PC-9 (cell line): ENCODE measurements at regions not wholly inside any gene's neighbourhood (a gene's known extent, or its start where the extent isn't known, plus 50 kb on each side); places are given as distances from the start of the nearest gene placed in this dataset.
"Not testable (repeated sequence)": the region's sequence is repeated elsewhere in the genome, so short reads cannot be mapped to it uniquely, and the experiment has no call there.

Experiments used
- BruUV-seq: library from RNA; stranded (reverse); fragments of 400-500 nt; replicated peaks from 2 replicates; lab custom pipeline; 2021; lab: Mats Ljungman, UMichigan
- CTCF ChIA-PET: fragments of 300-600 bp; sonication (Branson Sonifier 250); formaldehyde crosslinking; loops from one replicate; lab custom pipeline; 2022; ENCODE audit warnings: antibody characterized with exemption; lab: Charles Lee
- POLR2A ChIA-PET: fragments of 300-600 bp; sonication (Branson Sonifier 250); formaldehyde crosslinking; loops from one replicate; lab custom pipeline; 2022; ENCODE audit warnings: antibody characterized with exemption; ENCODE audit not compliant: unreplicated experiment; lab: Charles Lee
- DNase-seq, 2 experiments: peaks; one replicate each; pipeline versions ENCODE4 v3.0.0 to v3.0.0-alpha.2; 2015 to 2022; ENCODE audit warnings: mixed read lengths in 1 of 2
- H2AFZ ChIP-seq: fragments of 200-600 bp; sonication (generic); 2 replicates; pipeline ENCODE4 v1.8.1; 2017; ENCODE audit warnings: antibody characterized with exemption
- H3F3A ChIP-seq: fragments of 200-600 bp; sonication (generic); 2 replicates; pipeline ENCODE4 v1.8.1; 2017; ENCODE audit warnings: antibody characterized with exemption, mild to moderate bottlenecking, low read depth; ENCODE audit not compliant: insufficient read depth
- H3K27ac ChIP-seq: fragments of 200-600 bp; sonication (generic); 2 replicates; pipeline ENCODE4 v1.6.1; 2016; ENCODE audit warnings: mixed run types
- H3K27me3 ChIP-seq: fragments of 200-600 bp; sonication (generic); 2 replicates; pipeline ENCODE4 v1.6.1; 2016; ENCODE audit warnings: low read depth, mixed run types; ENCODE audit not compliant: insufficient read depth
- H3K36me3 ChIP-seq: fragments of 200-600 bp; sonication (generic); 2 replicates; pipeline ENCODE4 v1.6.1; 2016; ENCODE audit warnings: low read depth, mixed run types
- H3K4me1 ChIP-seq: fragments of 200-600 bp; sonication (generic); replicated peaks from 2 replicates; pipeline ENCODE4 v1.6.1; 2016; ENCODE audit warnings: mixed run types; ENCODE audit not compliant: insufficient read depth
- H3K4me2 ChIP-seq: fragments of 200-600 bp; sonication (generic); 2 replicates; pipeline ENCODE4 v1.6.1; 2017; ENCODE audit warnings: mixed run types
- H3K4me3 ChIP-seq: fragments of 200-600 bp; sonication (generic); 2 replicates; pipeline ENCODE4 v1.6.1; 2016; ENCODE audit warnings: mixed run types
- H3K79me2 ChIP-seq: fragments of 200-600 bp; sonication (generic); 2 replicates; pipeline ENCODE4 v1.6.1; 2017; ENCODE audit warnings: low read depth, mixed run types
- H3K9me2 ChIP-seq: fragments of 200-600 bp; sonication (generic); 2 replicates; pipeline ENCODE4 v1.8.1; 2017; ENCODE audit warnings: mild to moderate bottlenecking; ENCODE audit not compliant: insufficient read depth
- H3K9me3 ChIP-seq: fragments of 200-600 bp; sonication (generic); 2 replicates; pipeline ENCODE4 v1.8.1; 2016; ENCODE audit warnings: low read depth; ENCODE audit not compliant: insufficient read depth
- H4K20me1 ChIP-seq: fragments of 200-600 bp; sonication (generic); 2 replicates; pipeline ENCODE4 v1.8.1; 2017; ENCODE audit not compliant: insufficient read depth
- CTCF ChIP-seq: fragments of 200-600 bp; sonication (generic); conservative IDR thresholded peaks from 2 replicates; pipeline ENCODE4 v1.6.1; 2017; ENCODE audit warnings: mixed run types, antibody characterized with exemption, mild to moderate bottlenecking, moderate library complexity
- EZH2 ChIP-seq: fragments of 200-600 bp; sonication (generic); IDR thresholded peaks from 2 replicates; pipeline ENCODE4 v1.8.0; 2017; ENCODE audit warnings: antibody characterized with exemption, low read depth
- intact Hi-C: fragments of 100-400 bp; cut with micrococcal nuclease; formaldehyde crosslinking; loops from one replicate; pipeline ENCODE4 v1.10.0; 2022; ENCODE audit not compliant: unreplicated experiment

- CTCF ChIA-PET = no interaction called here
- POLR2A ChIA-PET = no interaction called here
Observed at GRCh38 chr3:64438066-64438465, 212.8 kb upstream of the PRICKLE2 start.

GRCh38 chr3:64437131-64437530 lies 211.9 kb upstream of the PRICKLE2 start:
- H3K36me3 ChIP-seq = no peaks in the 10 kb centered on the region
- peaks cover 20% of the 10 kb centered on the region for H3K4me1 ChIP-seq
- H3K9me2 ChIP-seq = no peaks in the 10 kb centered on the region
- ChIA-PET CTCF (no interaction called here), POLR2A (no interaction called here)
- no peaks in the 10 kb centered on the region for H3K27me3 ChIP-seq
- H3K4me2 ChIP-seq = no peak overlapping the region
- H3K79me2 ChIP-seq = no peaks in the 10 kb centered on the region
- DNase-seq = no peak
- no peak overlapping the region for H3K4me3 ChIP-seq
- intact Hi-C loops = no loop called here
- no TSS peak for BruUV-seq
- H3K27ac ChIP-seq = no peak overlapping the region
- no peaks in the 10 kb centered on the region for H4K20me1 ChIP-seq
- no peaks in the 10 kb centered on the region for H3K9me3 ChIP-seq
- H2AFZ ChIP-seq = no peak overlapping the region
- peaks cover 19% of the 10 kb centered on the region; the same call in 1 of the 2 replicates for H3F3A ChIP-seq
- TF ChIP-seq EZH2 = no peak
- no peak for TF ChIP-seq CTCF

More at GRCh38 chr3:64438066-64438465, 212.8 kb upstream of the PRICKLE2 start:
- Histone ChIP-seq H3K9me2 (no peaks in the 10 kb centered on the region), H2AFZ (no peak overlapping the region), H3K9me3 (no peaks in the 10 kb centered on the region), H3F3A (peaks cover 19% of the 10 kb centered on the region; the same call in 1 of the 2 replicates), H3K36me3 (no peaks in the 10 kb centered on the region), H3K4me2 (no peak overlapping the region), H4K20me1 (no peaks in the 10 kb centered on the region), H3K27me3 (no peaks in the 10 kb centered on the region), H3K4me3 (no peak overlapping the region), H3K4me1 (peaks cover 20% of the 10 kb centered on the region), H3K79me2 (no peaks in the 10 kb centered on the region), H3K27ac (no peak overlapping the region)
- intact Hi-C loops = no loop called here
- DNase-seq = no peak
- BruUV-seq = no TSS peak
- TF ChIP-seq EZH2 (no peak), CTCF (no peak)

DNA sequence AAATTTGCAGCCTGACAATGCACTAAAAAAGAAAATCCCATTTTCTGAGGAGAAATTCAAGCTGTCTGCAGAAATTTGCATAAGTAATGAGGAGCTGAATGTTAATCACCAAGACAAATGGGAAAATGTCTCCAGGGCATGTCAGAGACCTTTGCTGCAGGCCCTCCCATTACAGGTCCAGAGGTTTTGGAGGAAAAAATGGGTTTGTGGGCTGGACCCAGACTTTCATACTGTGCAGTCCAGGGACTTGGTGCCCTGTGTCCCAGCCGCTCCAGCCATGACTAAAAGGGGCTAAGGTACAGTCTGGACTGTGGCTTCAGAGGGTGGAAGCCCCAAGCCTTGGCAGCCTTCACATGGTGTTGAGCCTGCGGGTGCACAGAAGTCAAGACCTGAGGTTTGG lies 209.8 kb upstream of the PRICKLE2 start:
- BruUV-seq, intact Hi-C loops, H3K36me3 ChIP-seq: not testable (repeated sequence)

DNA sequence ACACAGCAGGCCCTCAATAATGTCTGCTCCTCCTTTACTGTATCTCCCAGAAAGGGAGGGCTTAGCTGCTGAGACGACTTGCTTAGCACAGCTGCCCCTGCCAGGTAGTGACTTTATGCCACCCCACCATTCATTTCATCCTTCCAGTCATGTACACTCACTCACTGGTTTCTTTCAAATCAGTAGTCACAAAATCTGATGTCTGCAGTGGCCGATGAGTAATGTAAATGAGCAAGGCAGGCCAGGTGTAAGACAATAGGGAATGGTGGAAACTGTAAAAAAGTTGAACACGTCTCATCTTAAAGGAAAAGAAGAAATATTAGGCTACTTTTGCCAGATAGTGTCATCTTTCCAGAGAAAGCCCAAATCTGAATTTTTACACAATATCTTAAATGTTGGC lies 207.6 kb upstream of the PRICKLE2 start:
- Histone ChIP-seq H2AFZ (no peak overlapping the region), H3K4me3 (no peak overlapping the region), H3K4me1 (no peaks in the 10 kb centered on the region), H3K9me3 (no peaks in the 10 kb centered on the region), H3F3A (no peaks in the 10 kb centered on the region), H3K9me2 (no peaks in the 10 kb centered on the region), H3K36me3 (no peaks in the 10 kb centered on the region), H4K20me1 (no peaks in the 10 kb centered on the region), H3K79me2 (no peaks in the 10 kb centered on the region), H3K27me3 (no peaks in the 10 kb centered on the region), H3K4me2 (no peak overlapping the region), H3K27ac (no peak overlapping the region)
- DNase-seq = no peak
- ChIA-PET CTCF (no interaction called here), POLR2A (no interaction called here)
- intact Hi-C loops = no loop called here
- no TSS peak for BruUV-seq
- no peak for TF ChIP-seq EZH2
- TF ChIP-seq CTCF = no peak

More for the DNA sequence above, 209.8 kb upstream of the PRICKLE2 start:
- H3K9me3 ChIP-seq, H3K4me2 ChIP-seq, H3K9me2 ChIP-seq, H4K20me1 ChIP-seq, H3K79me2 ChIP-seq, H2AFZ ChIP-seq, H3K4me3 ChIP-seq, H3K4me1 ChIP-seq, CTCF ChIA-PET, H3K27ac ChIP-seq, DNase-seq, H3K27me3 ChIP-seq, H3F3A ChIP-seq, POLR2A ChIA-PET: not testable (repeated sequence)
